Keratinocyte (primary cell): ENCODE measurements at regions not wholly inside any gene's neighbourhood (a gene's known extent, or its start where the extent isn't known, plus 50 kb on each side); places are given as distances from the start of the nearest gene placed in this dataset.

Source experiments
- CTCF ChIP-seq, 3 experiments: IDR thresholded peaks in 1 of 3; conservative IDR thresholded peaks in 1 of 3; optimal IDR thresholded peaks in 1 of 3; 2 replicates in 2 of 3; 3 replicates in 1 of 3; pipeline versions ENCODE3 to v1.5.1; 2011; ENCODE audit warnings: low read length in 3 of 3, mild to moderate bottlenecking in 3 of 3, moderate library complexity in 2 of 3, control low read depth in 1 of 3, inconsistent platforms in 1 of 3; ENCODE audit not compliant: insufficient read depth in 2 of 3; ENCODE audit errors: extremely low read depth in 1 of 3
- EZH2 ChIP-seq: IDR thresholded peaks from one replicate; pipeline ENCODE4 v1.6.1; 2012; ENCODE audit warnings: inconsistent platforms, mild to moderate bottlenecking, low read length, moderate library complexity

DNA sequence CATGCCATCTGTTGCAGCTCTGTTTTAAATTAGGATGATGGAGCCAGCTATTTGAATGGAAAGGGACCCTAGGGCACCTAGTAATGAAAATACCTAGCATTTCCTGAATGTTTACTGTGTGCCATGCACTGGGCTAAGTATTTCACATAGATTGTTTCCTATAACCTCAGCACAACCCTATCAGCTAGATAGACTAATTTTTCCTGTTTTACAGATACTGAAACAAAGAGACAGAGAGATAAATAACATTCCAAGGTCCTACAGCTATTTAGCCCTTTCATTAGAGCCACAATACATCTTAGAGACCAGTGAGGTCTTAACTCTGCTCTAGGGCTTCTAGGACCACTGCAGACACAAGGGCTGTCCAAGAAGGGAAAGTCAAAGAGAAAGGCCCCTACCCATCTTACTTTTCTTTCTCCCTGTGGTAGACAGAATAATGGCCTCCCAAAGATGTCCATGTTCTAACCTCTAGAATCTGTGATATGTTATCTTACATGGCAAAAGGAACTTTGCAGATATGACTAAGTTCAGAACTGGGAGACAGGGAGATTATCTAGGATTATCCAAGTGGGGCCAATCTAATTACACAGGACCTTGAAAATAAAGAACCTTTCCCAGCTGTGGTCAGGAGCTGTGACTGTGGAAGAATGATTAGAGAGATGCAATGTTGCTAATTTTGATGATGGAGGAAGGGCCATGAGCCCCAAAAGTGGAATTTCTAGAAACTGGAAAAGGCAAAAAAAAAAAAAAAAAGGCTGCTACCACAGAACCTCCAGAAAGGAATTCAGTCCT, 157.0 kb downstream of the CCDC34 start:
- TF ChIP-seq CTCF (optimal IDR thresholded peaks at IDR 0.05 in 1 of 3, IDR thresholded peaks at IDR 0.05 in 1 of 3, conservative IDR thresholded peaks at IDR 0.05 in 1 of 3; ENCODE audit: extremely low read depth in 1 of 3, insufficient read depth in 2 of 3, low read length in 3 of 3) (no peak), EZH2 (no peak)
